Panc1 (cell line): ENCODE measurements at regions not wholly inside any gene's neighbourhood (a gene's known extent, or its start where the extent isn't known, plus 50 kb on each side); places are given as distances from the start of the nearest gene placed in this dataset.

Experiments
- ATAC-seq: fragments of 200-7000 bp; cut with Tn5 transposase; 2 replicates; pipeline ENCODE4 v1.9.1; 2020; ENCODE audit warnings: mild to moderate bottlenecking, moderate library complexity
- BruUV-seq: library from RNA; stranded (reverse); fragments of 400-500 nt; replicated peaks from 2 replicates; lab custom pipeline; 2021; lab: Mats Ljungman, UMichigan
- CTCF ChIA-PET: fragments of 300-600 bp; sonication (Branson Sonifier 250); formaldehyde crosslinking; loops from one replicate; lab custom pipeline; 2022; ENCODE audit warnings: antibody characterized with exemption; lab: Charles Lee
- POLR2A ChIA-PET: fragments of 300-600 bp; sonication (Branson Sonifier 250); formaldehyde crosslinking; loops from one replicate; lab custom pipeline; 2022; ENCODE audit warnings: antibody characterized with exemption; lab: Charles Lee
- DNase-seq: peaks from one replicate; pipeline ENCODE4 v3.0.0-alpha.2; 2010; ENCODE audit warnings: low read depth, low spot score
- H3K27ac ChIP-seq: 2 replicates; pipeline ENCODE4 v1.5.1; 2011; ENCODE audit warnings: mild to moderate bottlenecking, low read length, inconsistent platforms
- H3K27me3 ChIP-seq: fragments of 200-500 bp; sonication (Bioruptor generic); 2 replicates; pipeline ENCODE4 v1.6.0; 2014; ENCODE audit warnings: low read length, inconsistent platforms; ENCODE audit not compliant: control insufficient read depth, insufficient read depth
- H3K36me3 ChIP-seq: fragments of 200-500 bp; sonication (Bioruptor generic); 2 replicates; pipeline ENCODE4 v1.5.1; 2014; ENCODE audit warnings: inconsistent platforms, mild to moderate bottlenecking, low read length, moderate library complexity; ENCODE audit not compliant: control insufficient read depth, insufficient read depth
- H3K4me1 ChIP-seq: 2 replicates; pipeline ENCODE4 v1.5.1; 2011; ENCODE audit warnings: inconsistent platforms, mild to moderate bottlenecking, low read length, moderate library complexity; ENCODE audit not compliant: control insufficient read depth, insufficient read depth
- H3K4me3 ChIP-seq, 2 experiments: 2 replicates each; pipeline ENCODE4 v1.5.1; 2011 to 2012; ENCODE audit warnings: low read depth in 2 of 2, low read length in 2 of 2, mild to moderate bottlenecking in 2 of 2, inconsistent platforms in 1 of 2, moderate library complexity in 1 of 2
- H3K9me3 ChIP-seq: fragments of 200-500 bp; sonication (Bioruptor generic); 2 replicates; pipeline ENCODE4 v1.5.1; 2014; ENCODE audit warnings: low read depth, mild to moderate bottlenecking, inconsistent platforms, low read length, moderate library complexity; ENCODE audit not compliant: control insufficient read depth, insufficient read depth
- CTCF ChIP-seq: fragments of 450-650 bp; IDR thresholded peaks from 2 replicates; pipeline ENCODE4 v1.5.1; 2017; ENCODE audit warnings: mild to moderate bottlenecking
- POLR2AphosphoS5 ChIP-seq: IDR thresholded peaks from 2 replicates; pipeline ENCODE4 v1.6.1; 2012; ENCODE audit warnings: mild to moderate bottlenecking, low read depth, low read length, moderate library complexity
- REST ChIP-seq, 2 experiments: IDR thresholded peaks; 2 replicates each; pipeline ENCODE4 v1.6.1; 2011 to 2012; ENCODE audit warnings: low read depth in 2 of 2, control low read depth in 1 of 2, low read length in 1 of 2, mild to moderate bottlenecking in 1 of 2, moderate library complexity in 1 of 2; ENCODE audit not compliant: insufficient read depth in 1 of 2
- SIN3A ChIP-seq: IDR thresholded peaks from 2 replicates; pipeline ENCODE4 v1.6.1; 2012; ENCODE audit warnings: low read depth, mild to moderate bottlenecking, low read length, moderate library complexity, borderline replicate concordance; ENCODE audit not compliant: insufficient read depth
- TCF7L2 ChIP-seq: IDR thresholded peaks from 2 replicates; pipeline ENCODE4 v1.6.1; 2011; ENCODE audit warnings: mild to moderate bottlenecking, low read depth, low read length, inconsistent platforms
- in situ Hi-C: cut with HindIII; loops from 2 replicates; pipeline ENCODE4 v1.10.0; 2016; ENCODE audit warnings: low sequenced_read_pairs, low pct_unique_long_range_greater_than_20kb
- intact Hi-C: fragments of 100-400 bp; cut with micrococcal nuclease; formaldehyde crosslinking; loops from one replicate; pipeline ENCODE4 v1.10.0; 2022; ENCODE audit not compliant: unreplicated experiment

- in situ Hi-C loops, result no loop called here
- no TSS peak for BruUV-seq
- Histone ChIP-seq H3K9me3 (no peaks in the 10 kb centered on the region), H3K4me1 (peaks cover 6% of the 10 kb centered on the region; the same call in 1 of the 2 replicates), H3K36me3 (no peaks in the 10 kb centered on the region), H3K4me3 (no peak overlapping the region), H3K27ac (no peak overlapping the region), H3K27me3 (no peaks in the 10 kb centered on the region)
- intact Hi-C loops, result no loop called here
- no peak for TF ChIP-seq POLR2AphosphoS5
- no peak for TF ChIP-seq CTCF
- no peak for TF ChIP-seq TCF7L2
- TF ChIP-seq SIN3A, result no peak
- no peak for TF ChIP-seq REST (IDR thresholded peaks at IDR 0.05; ENCODE audit: insufficient read depth in 1 of 2, low read depth in 2 of 2, low read length in 1 of 2)
- ChIA-PET CTCF (no interaction called here), POLR2A (no interaction called here)
- DNase-seq, result no peak
- no peak; the same call in 1 of the 2 replicates for ATAC-seq
These were observed 102.7 kb upstream of the IER5L start for GRCh38 chr9:129280623-129281271.

- Histone ChIP-seq H3K4me3 (no peak overlapping the region), H3K4me1 (peaks cover 8% of the 10 kb centered on the region; the same call in 1 of the 2 replicates), H3K36me3 (no peaks in the 10 kb centered on the region), H3K27ac (no peak overlapping the region), H3K9me3 (no peaks in the 10 kb centered on the region), H3K27me3 (no peaks in the 10 kb centered on the region)
- ATAC-seq (no peak), DNase-seq (no peak)
- ChIA-PET CTCF (no interaction called here), POLR2A (no interaction called here)
- TF ChIP-seq SIN3A (no peak), REST (IDR thresholded peaks at IDR 0.05; ENCODE audit: insufficient read depth in 1 of 2, low read depth in 2 of 2, low read length in 1 of 2) (no peak), POLR2AphosphoS5 (no peak), CTCF (no peak), TCF7L2 (no peak)
- no TSS peak for BruUV-seq
- intact Hi-C loops (no loop called here), in situ Hi-C loops (no loop called here)
These were observed 102.2 kb upstream of the IER5L start for GRCh38 chr9:129280236-129280622.
